ENCODE measurements at regions not wholly inside any gene's neighbourhood (a gene's known extent, or its start where the extent isn't known, plus 50 kb on each side); places are given as distances from the start of the nearest gene placed in this dataset.

DNA sequence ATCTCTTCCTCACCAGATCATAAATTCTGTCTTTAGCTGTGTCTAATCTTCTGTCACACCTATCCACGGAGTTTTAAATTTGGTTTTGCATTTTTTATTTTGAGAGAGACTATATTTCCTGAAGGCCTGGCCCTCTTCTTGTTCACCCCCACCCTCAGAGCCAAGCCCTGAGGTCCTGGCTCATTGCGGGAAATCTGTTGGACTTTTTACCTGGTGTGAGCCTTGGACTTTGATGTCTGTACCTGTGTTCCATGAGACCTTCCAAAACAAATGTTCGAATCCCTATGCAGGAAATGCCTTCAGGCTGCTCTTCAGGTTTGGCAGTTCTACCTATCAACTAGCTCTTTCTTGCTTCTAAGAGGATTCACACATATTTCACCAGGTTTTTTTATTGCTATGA, 175.2 kb upstream of the GRB10 start:
- TF ChIP-seq, protein P1, sequence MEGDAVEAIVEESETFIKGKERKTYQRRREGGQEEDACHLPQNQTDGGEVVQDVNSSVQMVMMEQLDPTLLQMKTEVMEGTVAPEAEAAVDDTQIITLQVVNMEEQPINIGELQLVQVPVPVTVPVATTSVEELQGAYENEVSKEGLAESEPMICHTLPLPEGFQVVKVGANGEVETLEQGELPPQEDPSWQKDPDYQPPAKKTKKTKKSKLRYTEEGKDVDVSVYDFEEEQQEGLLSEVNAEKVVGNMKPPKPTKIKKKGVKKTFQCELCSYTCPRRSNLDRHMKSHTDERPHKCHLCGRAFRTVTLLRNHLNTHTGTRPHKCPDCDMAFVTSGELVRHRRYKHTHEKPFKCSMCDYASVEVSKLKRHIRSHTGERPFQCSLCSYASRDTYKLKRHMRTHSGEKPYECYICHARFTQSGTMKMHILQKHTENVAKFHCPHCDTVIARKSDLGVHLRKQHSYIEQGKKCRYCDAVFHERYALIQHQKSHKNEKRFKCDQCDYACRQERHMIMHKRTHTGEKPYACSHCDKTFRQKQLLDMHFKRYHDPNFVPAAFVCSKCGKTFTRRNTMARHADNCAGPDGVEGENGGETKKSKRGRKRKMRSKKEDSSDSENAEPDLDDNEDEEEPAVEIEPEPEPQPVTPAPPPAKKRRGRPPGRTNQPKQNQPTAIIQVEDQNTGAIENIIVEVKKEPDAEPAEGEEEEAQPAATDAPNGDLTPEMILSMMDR (IDR thresholded peaks at IDR 0.05; ENCODE audit: borderline replicate concordance, extremely low read depth, low read length, poor library complexity, severe bottlenecking), result no peak
- TF ChIP-seq EZH2 (IDR thresholded peaks at IDR 0.05; ENCODE audit: borderline replicate concordance, low read depth, low read length, severe bottlenecking), result no peak
